H1 (cell line): ENCODE measurements at regions not wholly inside any gene's neighbourhood (a gene's known extent, or its start where the extent isn't known, plus 50 kb on each side); places are given as distances from the start of the nearest gene placed in this dataset.

Source experiments
- CTCF ChIA-PET: fragments of 300-600 bp; sonication (Branson Sonifier 250); formaldehyde crosslinking; loops from one replicate; lab custom pipeline; 2021; ENCODE audit not compliant: partially characterized antibody; lab: Charles Lee
- POLR2A ChIA-PET: fragments of 300-600 bp; sonication (Branson Sonifier 250); formaldehyde crosslinking; loops from one replicate; lab custom pipeline; 2021; ENCODE audit warnings: inconsistent platforms; ENCODE audit not compliant: partially characterized antibody; lab: Charles Lee
- DNase-seq, 2 experiments: peaks; one replicate each; pipeline versions ENCODE4 v3.0.0 to v3.0.0-alpha.2; 2010 to 2022; ENCODE audit warnings: low spot score in 2 of 2, low read depth in 1 of 2, mixed read lengths in 1 of 2
- FAIRE-seq: peaks from 2 replicates; lab custom pipeline; 2011; peaks lifted over from hg19 to GRCh38; lab: Jason Lieb, UNC
- H2AFZ ChIP-seq: 2 replicates; pipeline ENCODE4 v1.8.1; 2012; ENCODE audit warnings: low read length, inconsistent platforms
- H2AK5ac ChIP-seq: 2 replicates; pipeline ENCODE4 v1.6.1; 2013; ENCODE audit warnings: low read depth, low read length
- H2BK120ac ChIP-seq: replicated peaks from 2 replicates; pipeline ENCODE3; 2013; ENCODE audit warnings: low read depth, low read length, inconsistent platforms
- H2BK12ac ChIP-seq: 2 replicates; pipeline ENCODE4 v1.6.1; 2013; ENCODE audit warnings: low read depth, low read length
- H2BK15ac ChIP-seq: 2 replicates; pipeline ENCODE4 v1.6.1; 2013; ENCODE audit warnings: low read length
- H2BK20ac ChIP-seq: 2 replicates; pipeline ENCODE4 v1.6.1; 2013; ENCODE audit warnings: low read length
- H2BK5ac ChIP-seq: 2 replicates; pipeline ENCODE4 v1.6.1; 2013; ENCODE audit warnings: low read depth, low read length
- H3K14ac ChIP-seq: 2 replicates; pipeline ENCODE4 v1.6.1; 2013; ENCODE audit warnings: inconsistent platforms; ENCODE audit not compliant: insufficient read length
- H3K18ac ChIP-seq: 2 replicates; pipeline ENCODE4 v1.6.1; 2013; ENCODE audit warnings: low read length; ENCODE audit errors: extremely low read depth
- H3K23ac ChIP-seq: 2 replicates; pipeline ENCODE4 v1.6.1; 2013; ENCODE audit warnings: inconsistent platforms; ENCODE audit not compliant: insufficient read length
- H3K23me2 ChIP-seq: 2 replicates; pipeline ENCODE4 v1.6.1; 2013; ENCODE audit warnings: low read depth, low read length
- H3K27ac ChIP-seq: 2 replicates; pipeline ENCODE4 v1.6.1; 2011; ENCODE audit warnings: low read depth, low read length, inconsistent platforms
- H3K27me3 ChIP-seq, 4 experiments: replicated peaks in 1 of 4; 1 replicate in 1 of 4; 2 replicates in 3 of 4; pipeline versions ENCODE4 v1.6.1 to v1.8.1; 2011 to 2013; ENCODE audit warnings: low read length in 3 of 4, mild to moderate bottlenecking in 3 of 4, inconsistent platforms in 2 of 4, mixed read lengths in 2 of 4, moderate library complexity in 1 of 4; ENCODE audit not compliant: control insufficient read depth in 3 of 4, insufficient read depth in 3 of 4; ENCODE audit errors: extremely low read depth in 1 of 4
- H3K36me3 ChIP-seq, 4 experiments: 2 replicates each; pipeline versions ENCODE4 v1.6.1 to v1.8.1; 2011 to 2013; ENCODE audit warnings: mild to moderate bottlenecking in 4 of 4, low read length in 3 of 4, moderate library complexity in 2 of 4, control low read depth in 1 of 4, inconsistent platforms in 1 of 4; ENCODE audit not compliant: insufficient read depth in 4 of 4, control insufficient read depth in 2 of 4
- H3K4ac ChIP-seq: replicated peaks from 2 replicates; pipeline ENCODE3; 2013; ENCODE audit warnings: low read length, low read depth, mixed read lengths, inconsistent platforms; ENCODE audit not compliant: insufficient read length
- H3K4me1 ChIP-seq, 4 experiments: replicated peaks in 1 of 4; 1 replicate in 1 of 4; 2 replicates in 3 of 4; pipeline versions ENCODE4 v1.6.1 to v1.8.1; 2011 to 2013; ENCODE audit warnings: low read length in 3 of 4, inconsistent platforms in 2 of 4, mixed read lengths in 1 of 4; ENCODE audit not compliant: insufficient read depth in 4 of 4, control insufficient read depth in 3 of 4
- H3K4me2 ChIP-seq, 2 experiments: 2 replicates each; pipeline versions ENCODE4 v1.6.1 to v1.8.1; 2011 to 2013; ENCODE audit warnings: low read depth in 2 of 2, low read length in 2 of 2, control low read depth in 1 of 2, inconsistent platforms in 1 of 2, mild to moderate bottlenecking in 1 of 2; ENCODE audit not compliant: insufficient read depth in 1 of 2
- H3K4me3 ChIP-seq, 4 experiments: fragments of 200-600, 300-600 bp in 1 of 4; sonication (generic), shearing (Covaris generic), sonication (Bioruptor Twin) in 1 of 4; 2 replicates each; pipeline versions ENCODE4 v1.5.1 to v1.8.1; 2011 to 2016; ENCODE audit warnings: low read length in 4 of 4, low read depth in 3 of 4, control low read depth in 2 of 4, inconsistent platforms in 2 of 4, mild to moderate bottlenecking in 2 of 4, mixed read lengths in 1 of 4, moderate library complexity in 1 of 4; ENCODE audit not compliant: insufficient read depth in 2 of 4; ENCODE audit errors: extremely low read depth in 1 of 4
- H3K56ac ChIP-seq: replicated peaks from 2 replicates; pipeline ENCODE3; 2013; ENCODE audit warnings: low read depth, mild to moderate bottlenecking, mixed read lengths, low read length, inconsistent platforms; ENCODE audit not compliant: insufficient read length
- H3K79me1 ChIP-seq: 2 replicates; pipeline ENCODE4 v1.6.1; 2013; ENCODE audit warnings: low read depth, low read length, control low read depth
- H3K79me2 ChIP-seq, 2 experiments: 2 replicates each; pipeline versions ENCODE4 v1.6.1 to v1.8.1; 2012 to 2013; ENCODE audit warnings: low read length in 2 of 2, mild to moderate bottlenecking in 2 of 2, inconsistent platforms in 1 of 2; ENCODE audit not compliant: insufficient read depth in 2 of 2, control insufficient read depth in 1 of 2
- H3K9ac ChIP-seq, 4 experiments: replicated peaks in 1 of 4; 1 replicate in 1 of 4; 2 replicates in 3 of 4; pipeline versions ENCODE4 v1.6.1 to v1.8.1; 2011 to 2013; ENCODE audit warnings: low read depth in 3 of 4, low read length in 3 of 4, control low read depth in 2 of 4, mild to moderate bottlenecking in 2 of 4, moderate library complexity in 2 of 4, inconsistent platforms in 1 of 4; ENCODE audit errors: extremely low read depth in 1 of 4
- H3K9me3 ChIP-seq, 2 experiments: 2 replicates each; pipeline versions ENCODE4 v1.6.1 to v1.8.1; 2012 to 2013; ENCODE audit warnings: mild to moderate bottlenecking in 2 of 2, moderate library complexity in 2 of 2, control low read depth in 1 of 2, inconsistent platforms in 1 of 2, low read depth in 1 of 2, low read length in 1 of 2, mixed read lengths in 1 of 2; ENCODE audit not compliant: insufficient read depth in 2 of 2
- H4K20me1 ChIP-seq, 2 experiments: replicated peaks in 1 of 2; 2 replicates each; pipeline versions ENCODE3 to v1.8.1; 2011 to 2013; ENCODE audit warnings: inconsistent platforms in 2 of 2, low read length in 2 of 2, mild to moderate bottlenecking in 1 of 2; ENCODE audit not compliant: insufficient read depth in 2 of 2, control insufficient read depth in 1 of 2
- H4K5ac ChIP-seq: 2 replicates; pipeline ENCODE4 v1.6.1; 2013; ENCODE audit warnings: low read length, low read depth, mixed read lengths, inconsistent platforms; ENCODE audit not compliant: insufficient read length
- H4K8ac ChIP-seq: 2 replicates; pipeline ENCODE4 v1.8.0; 2013; ENCODE audit warnings: mild to moderate bottlenecking, moderate library complexity, low read length, inconsistent platforms; ENCODE audit not compliant: insufficient read depth; ENCODE audit errors: extremely low read depth
- H4K91ac ChIP-seq: replicated peaks from 2 replicates; pipeline ENCODE3; 2013; ENCODE audit warnings: low read length, mixed read lengths, inconsistent platforms; ENCODE audit not compliant: insufficient read length
- CBX8 ChIP-seq: fragments of 300-800, 300-1000 bp; sonication (generic); IDR thresholded peaks from 2 replicates; pipeline ENCODE4 v1.7.1; 2016; ENCODE audit warnings: low read depth, low read length, borderline replicate concordance
- CEBPB ChIP-seq: IDR thresholded peaks from 2 replicates; pipeline ENCODE4 v1.6.1; 2012; ENCODE audit warnings: low read depth, low read length
- E2F6 ChIP-seq: IDR thresholded peaks from 2 replicates; pipeline ENCODE4 v1.6.1; 2012; ENCODE audit warnings: inconsistent platforms
- JUN ChIP-seq: IDR thresholded peaks from 2 replicates; pipeline ENCODE4 v1.6.1; 2011; ENCODE audit warnings: low read depth, mild to moderate bottlenecking, improper control_type of control experiment, low read length
- MAFK ChIP-seq: IDR thresholded peaks from 2 replicates; pipeline ENCODE4 v1.6.1; 2012; ENCODE audit warnings: low read depth, mild to moderate bottlenecking, improper control_type of control experiment, low read length
- POU5F1 ChIP-seq: IDR thresholded peaks from 2 replicates; pipeline ENCODE4 v1.6.1; 2011; ENCODE audit warnings: low read depth, mild to moderate bottlenecking, low read length, moderate library complexity
- SP2 ChIP-seq: IDR thresholded peaks from 2 replicates; pipeline ENCODE4 v1.6.1; 2012; ENCODE audit warnings: mild to moderate bottlenecking, low read length, inconsistent platforms
- TAF1 ChIP-seq: IDR thresholded peaks from 2 replicates; pipeline ENCODE4 v1.6.1; 2011; ENCODE audit warnings: mild to moderate bottlenecking, low read depth, low read length
- TCF12 ChIP-seq: IDR thresholded peaks from 2 replicates; pipeline ENCODE4 v1.6.1; 2011; ENCODE audit warnings: low read depth, mild to moderate bottlenecking, low read length
- TEAD4 ChIP-seq: IDR thresholded peaks from 2 replicates; pipeline ENCODE4 v1.6.1; 2012; ENCODE audit warnings: low read depth, low read length, inconsistent platforms, mixed read lengths
- ZNF274 ChIP-seq: IDR thresholded peaks from 2 replicates; pipeline ENCODE4 v1.7.0; 2012; ENCODE audit warnings: low read length, borderline replicate concordance; ENCODE audit errors: extremely low read depth
- WGBS, 2 experiments: shearing (Covaris generic) in 1 of 2; methylation state at CpG; one replicate each; pipeline versions ENCODE4 v1.1.6 to v1.1.7; 2013 to 2015; ENCODE audit warnings: low lambda C conversion rate in 2 of 2, mixed read lengths in 2 of 2, inconsistent platforms in 1 of 2, low coverage in 1 of 2, missing lambda C conversion rate in 1 of 2; ENCODE audit not compliant: insufficient replicate concordance in 2 of 2, insufficient coverage in 1 of 2, insufficient read length in 1 of 2; ENCODE audit errors: extremely low coverage in 1 of 2, missing lambda C conversion rate in 1 of 2; 5-methylcytosine and 5-hydroxymethylcytosine counted together

GRCh38 chr5:145558288-145558687, 276.9 kb downstream of the PRELID2 start:
- H2BK120ac ChIP-seq: no peak overlapping the region

More at GRCh38 chr5:145558288-145558687, 276.9 kb downstream of the PRELID2 start:
- no peak for TF ChIP-seq JUN
- TF ChIP-seq SP2: no peak
- no peak for TF ChIP-seq MAFK
- TF ChIP-seq POU5F1: no peak
- no peak for TF ChIP-seq ZNF274
- no peak for TF ChIP-seq CEBPB
- TF ChIP-seq TCF12: no peak
- TF ChIP-seq E2F6: no peak
- TF ChIP-seq TEAD4: no peak
- no peak for TF ChIP-seq TAF1
- no peak for TF ChIP-seq CBX8
- 93% methylated on average over 1 of the region's 1 CpG; no CpG with 5 or more reads in 1 of the 2 experiments for WGBS, 2 experiments
- no peak overlapping the region for H2AK5ac ChIP-seq
- no peak overlapping the region for H4K91ac ChIP-seq
- ChIA-PET POLR2A (no interaction called here), CTCF (no interaction called here)
- peaks cover 0 to 3% (median 0%) of the 10 kb centered on the region in 4 experiments; a peak in 1 of 7 replicates for H3K4me1 ChIP-seq
- H2BK20ac ChIP-seq: no peak overlapping the region
- H3K56ac ChIP-seq: no peak overlapping the region
- no peak overlapping the region for H4K8ac ChIP-seq
- H3K9me3 ChIP-seq: no peaks in the 10 kb centered on the region
- no peak overlapping the region for H3K9ac ChIP-seq
- no peak overlapping the region for H2BK12ac ChIP-seq
- H3K36me3 ChIP-seq: no peaks in the 10 kb centered on the region
- no peak overlapping the region for H3K18ac ChIP-seq
- H3K4me3 ChIP-seq: no peak overlapping the region
- no peak overlapping the region for H3K14ac ChIP-seq
- no peak overlapping the region for H2BK15ac ChIP-seq
- H3K79me2 ChIP-seq: no peaks in the 10 kb centered on the region
- no peaks in the 10 kb centered on the region for H3K23me2 ChIP-seq
- H3K27ac ChIP-seq: no peak overlapping the region
- FAIRE-seq (no peak), DNase-seq (no peak)
- H4K5ac ChIP-seq: no peak overlapping the region
- H3K4me2 ChIP-seq: no peak overlapping the region
- H4K20me1 ChIP-seq: no peaks in the 10 kb centered on the region
- H3K79me1 ChIP-seq: no peaks in the 10 kb centered on the region
- H2BK5ac ChIP-seq: no peak overlapping the region
- no peak overlapping the region for H3K4ac ChIP-seq
- no peak overlapping the region for H3K23ac ChIP-seq
- no peak overlapping the region for H2AFZ ChIP-seq
- no peaks in the 10 kb centered on the region for H3K27me3 ChIP-seq
